ENCODE measurements at regions not wholly inside any gene's neighbourhood (a gene's known extent, or its start where the extent isn't known, plus 50 kb on each side); places are given as distances from the start of the nearest gene placed in this dataset.
"Not testable (repeated sequence)": the region's sequence is repeated elsewhere in the genome, so short reads cannot be mapped to it uniquely, and the experiment has no call there.

DNA sequence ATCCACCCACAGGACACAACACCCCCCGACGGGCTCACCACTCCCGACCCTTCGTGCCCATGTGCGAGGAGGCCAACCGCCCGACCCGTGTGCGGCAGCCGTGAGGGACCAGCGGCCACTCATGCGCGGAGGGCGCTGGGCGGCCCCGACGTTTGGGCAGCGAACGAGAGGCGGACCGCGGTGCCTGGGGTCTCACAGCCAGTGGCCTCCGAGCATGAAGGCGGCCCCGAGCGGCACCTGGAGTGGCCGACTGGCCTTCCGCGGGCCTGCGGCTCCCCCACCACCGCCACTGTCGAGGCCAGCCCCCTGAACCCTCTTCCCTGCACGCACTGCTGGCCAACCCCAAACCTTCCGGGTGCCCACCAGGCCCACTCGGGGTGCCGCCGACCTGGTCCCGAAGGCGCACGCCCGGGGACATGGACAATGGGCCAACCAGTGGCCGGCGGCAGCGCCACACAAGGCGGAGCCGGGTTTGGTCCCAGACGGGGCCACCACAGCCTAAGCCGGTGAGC lies 4274.9 kb upstream of the OR11H1 start:
- DNase-seq (ENCODE audit: low read depth) = no peak
- TF ChIP-seq, protein P1, sequence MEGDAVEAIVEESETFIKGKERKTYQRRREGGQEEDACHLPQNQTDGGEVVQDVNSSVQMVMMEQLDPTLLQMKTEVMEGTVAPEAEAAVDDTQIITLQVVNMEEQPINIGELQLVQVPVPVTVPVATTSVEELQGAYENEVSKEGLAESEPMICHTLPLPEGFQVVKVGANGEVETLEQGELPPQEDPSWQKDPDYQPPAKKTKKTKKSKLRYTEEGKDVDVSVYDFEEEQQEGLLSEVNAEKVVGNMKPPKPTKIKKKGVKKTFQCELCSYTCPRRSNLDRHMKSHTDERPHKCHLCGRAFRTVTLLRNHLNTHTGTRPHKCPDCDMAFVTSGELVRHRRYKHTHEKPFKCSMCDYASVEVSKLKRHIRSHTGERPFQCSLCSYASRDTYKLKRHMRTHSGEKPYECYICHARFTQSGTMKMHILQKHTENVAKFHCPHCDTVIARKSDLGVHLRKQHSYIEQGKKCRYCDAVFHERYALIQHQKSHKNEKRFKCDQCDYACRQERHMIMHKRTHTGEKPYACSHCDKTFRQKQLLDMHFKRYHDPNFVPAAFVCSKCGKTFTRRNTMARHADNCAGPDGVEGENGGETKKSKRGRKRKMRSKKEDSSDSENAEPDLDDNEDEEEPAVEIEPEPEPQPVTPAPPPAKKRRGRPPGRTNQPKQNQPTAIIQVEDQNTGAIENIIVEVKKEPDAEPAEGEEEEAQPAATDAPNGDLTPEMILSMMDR (IDR thresholded peaks at IDR 0.05; ENCODE audit: control insufficient read depth, extremely low read depth, insufficient read depth) = no peak

DNA sequence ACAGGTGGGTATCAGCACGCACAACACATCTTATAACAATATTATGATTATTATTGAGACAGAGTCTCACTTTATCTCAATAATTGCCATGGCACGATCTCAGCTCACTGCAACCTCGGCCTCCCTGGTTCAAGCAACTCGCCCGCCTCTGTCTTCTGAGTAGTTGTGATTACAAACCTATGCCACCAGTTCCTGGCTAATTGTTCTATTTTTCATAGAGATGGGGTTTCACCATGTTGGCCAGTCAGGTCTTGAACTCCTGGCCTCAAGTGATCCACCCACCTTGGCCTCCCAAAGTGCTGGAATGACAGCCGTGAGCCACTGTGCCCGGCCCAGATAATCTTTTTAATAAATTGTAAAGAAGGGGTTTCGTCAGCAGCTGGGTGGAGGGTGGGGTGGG lies 4257.0 kb upstream of the OR11H1 start:
- not testable (repeated sequence) for DNase-seq (ENCODE audit: low read depth); H3K4me3 ChIP-seq (ENCODE audit: low read depth, low read length)

More for the DNA sequence above, 4274.9 kb upstream of the OR11H1 start:
- no peak overlapping the region for H3K4me3 ChIP-seq (ENCODE audit: low read depth, low read length)

DNA sequence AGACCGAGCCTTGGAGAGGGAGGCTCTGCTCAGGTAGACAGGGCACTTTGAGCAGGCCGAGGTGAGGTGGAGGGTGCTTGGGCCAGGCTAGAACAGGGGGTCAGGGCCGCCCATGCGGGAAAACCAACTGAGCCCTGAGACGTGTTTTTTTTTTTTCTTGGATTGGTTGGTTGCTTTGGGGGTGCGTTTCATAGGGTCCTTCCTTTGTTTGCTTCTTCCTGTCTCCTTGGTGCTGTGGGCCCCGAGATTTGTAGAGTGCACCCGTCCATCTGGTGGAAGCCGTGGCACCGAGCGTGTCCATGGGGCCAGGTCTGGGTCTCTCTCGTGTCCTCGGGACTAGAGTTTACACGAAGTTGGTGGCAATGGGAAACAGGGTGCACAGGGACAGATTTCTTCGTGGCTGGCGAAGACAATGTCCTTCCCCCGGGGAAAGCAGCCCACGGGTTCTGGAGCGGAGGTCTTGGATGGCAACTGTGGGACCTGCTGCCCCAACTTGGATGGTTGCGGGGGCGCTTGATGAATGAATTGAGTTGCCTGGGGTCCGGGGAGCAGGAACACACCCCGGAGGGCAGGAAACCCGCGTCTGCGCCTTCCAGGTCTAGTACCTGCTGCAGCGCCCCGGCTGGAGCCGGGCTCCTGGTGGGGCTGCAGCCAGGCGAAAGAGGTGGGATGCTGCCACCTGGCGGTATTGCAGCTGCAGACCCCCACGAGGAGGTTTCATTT lies 4242.7 kb upstream of the OR11H1 start:
- TF ChIP-seq, protein P1 (IDR thresholded peaks at IDR 0.05; ENCODE audit: control insufficient read depth, extremely low read depth, insufficient read depth) = peak; percentile 77
- peak overlapping the region; percentile 28; the same call in 1 of the 2 replicates for H3K4me3 ChIP-seq (ENCODE audit: low read depth, low read length)
- DNase-seq (ENCODE audit: low read depth) = peak; percentile 28

DNA sequence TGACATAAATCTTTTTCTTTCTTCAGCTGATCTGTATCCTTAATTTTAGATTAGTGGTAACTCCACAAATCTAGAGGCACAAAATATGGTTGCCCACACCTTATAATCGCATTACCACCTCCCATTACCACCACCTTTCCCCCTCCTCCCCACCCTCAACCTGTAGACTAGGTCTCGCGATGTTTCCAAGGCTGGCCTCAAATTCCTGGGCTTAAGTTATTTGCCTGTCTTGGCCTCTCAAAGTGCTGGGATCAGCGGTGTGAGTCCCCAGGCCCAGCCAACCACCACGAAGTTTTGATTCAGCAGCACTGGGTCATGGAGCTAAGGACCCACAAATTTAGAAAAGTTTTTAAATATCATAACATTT lies 4242.2 kb upstream of the OR11H1 start:
- not testable (repeated sequence) for DNase-seq (ENCODE audit: low read depth)
- peak overlapping the region; percentile 28; the same call in 1 of the 2 replicates for H3K4me3 ChIP-seq (ENCODE audit: low read depth, low read length)

DNA sequence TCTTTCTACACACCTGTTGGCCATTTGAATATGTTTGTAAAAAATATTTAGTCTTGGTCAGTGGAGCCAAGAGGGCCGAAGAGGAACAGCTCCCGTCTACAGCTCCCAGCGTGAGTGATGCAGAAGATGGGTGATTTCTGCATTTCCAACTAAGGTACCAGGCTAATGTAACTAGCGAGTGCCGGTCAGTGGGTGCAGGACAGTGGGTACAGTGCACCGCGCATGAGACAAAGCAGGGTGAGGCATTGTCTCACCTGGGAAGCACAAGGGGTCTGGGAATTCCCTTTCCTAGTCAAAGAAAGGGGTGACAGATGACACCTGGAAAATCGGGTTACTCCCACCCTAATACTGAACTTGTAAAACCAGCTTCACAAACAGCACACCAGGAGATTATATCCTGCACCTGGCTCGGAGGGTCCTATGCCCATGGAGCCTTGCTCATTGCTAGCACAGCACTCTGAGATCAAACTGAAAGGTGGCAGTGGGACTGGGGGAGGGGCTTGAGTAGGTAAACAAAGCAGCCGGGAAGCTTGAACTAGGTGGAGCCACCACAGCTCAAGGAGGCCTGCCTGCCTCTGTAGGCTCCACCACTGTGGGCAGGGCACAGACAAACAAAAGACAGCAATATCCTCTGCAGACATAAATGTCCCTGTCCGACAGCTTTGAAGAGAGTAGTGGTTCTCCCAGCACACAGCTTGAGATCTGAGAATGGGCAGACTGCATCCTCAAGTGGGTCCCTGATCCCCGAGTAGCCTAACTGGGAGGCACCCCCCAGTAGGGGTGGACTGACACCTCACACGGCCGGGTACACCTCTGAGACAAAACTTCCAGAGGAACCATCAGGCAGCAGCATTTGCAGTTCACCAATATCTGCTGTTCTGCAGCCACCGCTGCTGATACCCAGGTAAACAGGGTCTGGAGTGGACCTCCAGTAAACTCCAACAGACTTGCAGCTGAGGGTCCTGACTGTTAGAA lies 4239.5 kb upstream of the OR11H1 start:
- DNase-seq (ENCODE audit: low read depth); H3K4me3 ChIP-seq (ENCODE audit: low read depth, low read length): not testable (repeated sequence)

DNA sequence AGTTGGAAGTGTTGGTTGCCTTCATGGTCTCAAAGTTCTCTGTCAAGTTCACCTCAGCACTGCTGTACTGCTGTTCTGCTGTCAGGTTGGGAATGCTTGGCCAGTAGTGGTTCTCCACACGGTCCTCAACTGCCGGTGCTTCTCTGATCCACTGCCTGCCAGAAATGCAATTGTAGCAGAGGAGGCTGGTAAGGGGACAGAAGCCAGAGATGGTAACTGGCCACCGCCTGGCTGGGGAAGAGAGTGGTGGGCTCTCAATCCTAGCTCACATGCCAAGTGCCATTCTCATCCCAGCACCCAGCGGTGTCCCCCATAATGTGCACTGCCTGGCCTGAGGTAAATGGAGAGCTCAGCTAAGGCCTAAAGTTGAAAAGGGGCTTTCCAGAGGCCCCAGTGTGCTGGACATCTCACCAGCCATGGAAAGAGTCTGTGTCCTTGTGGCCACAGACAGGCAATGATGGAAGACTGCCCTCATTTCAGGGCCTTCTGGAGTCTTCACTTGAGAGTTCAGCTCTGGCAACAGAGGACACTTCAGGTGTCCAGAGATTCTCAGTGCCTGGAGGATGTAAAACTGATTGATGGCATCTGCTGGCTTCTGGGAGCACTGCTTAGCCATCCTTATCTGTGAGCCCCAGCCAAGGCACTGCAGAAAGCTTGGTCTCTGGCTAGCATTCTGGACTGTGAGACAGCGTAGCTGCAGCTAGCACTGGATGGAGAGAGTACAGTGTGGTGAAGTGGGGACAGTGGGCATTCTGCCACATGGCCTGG lies 4229.7 kb upstream of the OR11H1 start:
- not testable (repeated sequence) for H3K4me3 ChIP-seq (ENCODE audit: low read depth, low read length); DNase-seq (ENCODE audit: low read depth)

DNA sequence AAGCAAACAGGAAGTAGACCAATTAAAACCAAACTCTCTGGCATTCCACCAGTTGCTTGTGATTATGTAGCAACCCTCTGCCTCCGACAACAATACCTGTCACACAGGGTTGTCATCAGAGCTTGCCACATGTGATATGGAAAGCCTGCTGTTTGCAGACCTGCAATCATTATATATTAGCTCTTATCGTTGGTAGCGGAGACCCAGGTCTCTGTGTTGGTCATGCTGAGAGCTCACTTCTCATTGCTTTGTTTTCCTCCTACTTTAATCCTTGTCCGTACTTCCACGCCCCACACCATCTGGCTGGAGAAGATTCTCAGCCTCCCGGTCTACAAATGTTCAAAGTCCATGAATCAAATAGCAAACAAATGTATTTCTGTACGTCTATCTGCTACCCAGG lies 4225.6 kb upstream of the OR11H1 start:
- not testable (repeated sequence) for H3K4me3 ChIP-seq (ENCODE audit: low read depth, low read length)
- DNase-seq (ENCODE audit: low read depth) = peak; percentile 25

DNA sequence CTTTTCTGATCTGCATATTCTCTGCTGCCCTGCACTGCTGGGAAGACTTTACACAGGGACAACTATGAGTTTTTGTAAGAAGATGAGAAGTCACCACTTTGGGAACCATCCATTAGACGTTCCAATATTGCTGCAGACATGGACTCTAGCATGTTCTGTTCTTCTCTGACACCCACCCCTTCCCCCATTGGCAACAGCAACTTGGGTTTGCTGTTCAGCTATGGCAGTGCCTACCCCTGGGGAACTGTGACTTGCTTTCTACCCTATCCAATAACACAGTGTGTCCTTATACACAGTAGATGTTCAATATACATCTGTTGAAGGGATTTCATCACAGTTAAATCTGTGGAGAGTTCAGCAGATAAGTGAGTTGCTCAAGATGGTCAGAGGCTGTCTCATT lies 4225.1 kb upstream of the OR11H1 start:
- not testable (repeated sequence) for H3K4me3 ChIP-seq (ENCODE audit: low read depth, low read length); DNase-seq (ENCODE audit: low read depth)

DNA sequence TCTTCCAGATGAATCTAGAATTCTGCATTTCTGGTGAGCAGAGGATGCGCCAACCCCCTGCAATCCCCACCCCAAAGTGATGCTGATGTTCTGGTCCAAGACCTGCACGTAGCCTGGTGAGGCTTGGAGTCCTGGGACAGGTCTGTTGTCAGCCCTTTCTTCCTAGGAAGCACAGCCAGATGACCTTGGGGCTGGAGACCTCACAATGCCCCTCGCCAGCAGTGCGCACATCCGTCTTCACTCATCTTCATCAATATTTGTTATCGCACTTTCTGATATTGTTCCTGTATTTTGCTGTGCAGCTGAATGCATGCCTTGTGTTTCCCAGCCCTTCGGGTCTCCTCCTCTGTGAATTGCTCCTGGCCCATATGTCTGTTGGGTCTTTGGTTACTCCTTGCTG lies 4222.8 kb upstream of the OR11H1 start:
- not testable (repeated sequence) for H3K4me3 ChIP-seq (ENCODE audit: low read depth, low read length); DNase-seq (ENCODE audit: low read depth)

DNA sequence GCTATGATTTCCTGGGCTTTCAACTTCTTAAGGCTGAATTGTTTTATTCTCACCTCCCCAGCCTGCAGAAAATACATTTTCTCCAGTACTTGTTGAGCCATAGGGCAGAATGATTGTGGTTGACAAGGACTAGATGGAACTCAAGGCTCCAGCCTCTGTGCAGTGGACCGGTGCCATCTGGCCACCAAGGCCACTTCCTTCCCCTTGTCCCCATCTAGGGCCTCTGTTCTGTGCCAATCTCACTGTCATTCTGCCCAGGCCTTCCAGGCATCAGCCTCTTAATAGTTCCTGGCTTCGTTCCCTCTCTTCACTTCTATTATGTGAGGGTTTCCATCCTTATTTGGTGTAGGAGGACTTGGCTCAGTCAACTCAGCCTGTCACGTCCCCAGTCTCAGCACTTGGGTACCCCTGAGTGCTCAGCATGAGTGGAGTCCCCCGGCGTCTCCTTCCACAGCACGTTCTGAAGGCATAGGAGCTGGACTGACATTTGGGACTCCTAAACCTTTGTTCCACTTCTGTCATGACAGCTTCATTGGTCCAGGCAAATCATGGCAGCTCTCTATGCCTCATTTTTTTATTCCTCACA lies 4221.0 kb upstream of the OR11H1 start:
- DNase-seq (ENCODE audit: low read depth) = not testable (repeated sequence)

DNA sequence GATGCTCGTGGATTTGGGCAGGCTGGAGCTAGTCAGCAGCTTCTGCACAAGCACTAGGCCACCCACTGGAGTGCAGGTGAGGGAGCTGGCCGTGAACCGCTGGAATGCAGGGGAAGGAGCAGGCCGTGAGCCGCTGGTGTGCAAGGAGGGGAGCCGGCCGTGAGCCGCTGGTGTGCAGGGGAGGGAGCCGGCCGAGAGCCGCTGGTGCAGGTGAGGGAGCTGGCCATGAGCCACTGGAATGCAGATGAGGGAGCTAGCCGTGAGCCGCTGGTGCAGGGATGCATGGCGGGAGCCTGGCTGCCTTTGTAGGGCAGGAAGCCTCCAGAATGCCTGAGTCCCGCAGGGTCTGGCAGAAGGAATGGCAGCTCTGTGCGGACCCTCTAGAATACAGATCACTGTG lies 4220.0 kb upstream of the OR11H1 start:
- no peak for DNase-seq (ENCODE audit: low read depth)
- TF ChIP-seq, protein P1 (IDR thresholded peaks at IDR 0.05; ENCODE audit: control insufficient read depth, extremely low read depth, insufficient read depth) = no peak

More for the DNA sequence above, 4221.0 kb upstream of the OR11H1 start:
- not testable (repeated sequence) for H3K4me3 ChIP-seq (ENCODE audit: low read depth, low read length)

DNA sequence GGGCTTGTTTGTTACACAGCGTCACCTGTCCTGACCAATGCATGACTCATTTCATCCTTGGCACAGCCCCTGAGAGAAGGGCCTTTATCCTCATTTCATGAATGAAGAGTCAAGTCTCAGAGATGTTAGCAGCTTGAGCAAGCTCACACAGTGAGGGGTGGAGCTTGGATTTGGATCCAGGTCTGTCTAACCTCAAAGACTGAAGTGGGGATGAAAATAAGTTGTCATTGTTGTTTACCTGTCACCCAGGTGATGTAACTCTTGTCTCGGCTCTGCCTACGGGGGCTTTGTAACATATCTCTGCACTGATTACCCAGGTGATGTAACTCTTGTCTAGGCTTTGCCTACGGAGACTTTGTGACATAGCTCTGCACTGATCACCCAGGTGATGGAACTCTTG lies 4218.2 kb upstream of the OR11H1 start:
- H3K4me3 ChIP-seq (ENCODE audit: low read depth, low read length); DNase-seq (ENCODE audit: low read depth): not testable (repeated sequence)

More for the DNA sequence above, 4220.0 kb upstream of the OR11H1 start:
- no peak overlapping the region for H3K4me3 ChIP-seq (ENCODE audit: low read depth, low read length)

DNA sequence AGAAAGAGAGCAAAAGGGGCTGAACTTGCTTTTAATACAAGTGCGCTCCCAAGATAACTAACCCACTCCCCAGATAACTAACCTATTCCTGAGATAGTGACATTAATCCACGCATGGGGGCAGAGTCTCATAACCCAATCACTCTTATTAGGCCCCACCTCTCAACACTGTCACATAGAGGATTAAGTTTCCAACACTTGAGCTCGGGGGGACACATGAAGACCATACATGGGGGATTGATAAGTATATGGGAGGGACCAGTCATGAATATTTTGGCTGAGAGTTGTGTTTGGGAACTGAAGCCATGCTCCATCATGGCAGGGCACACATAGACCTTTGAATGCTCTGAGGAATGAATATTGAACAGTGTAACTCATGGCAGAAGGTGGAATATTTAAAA lies 4217.3 kb upstream of the OR11H1 start:
- not testable (repeated sequence) for H3K4me3 ChIP-seq (ENCODE audit: low read depth, low read length); DNase-seq (ENCODE audit: low read depth)

DNA sequence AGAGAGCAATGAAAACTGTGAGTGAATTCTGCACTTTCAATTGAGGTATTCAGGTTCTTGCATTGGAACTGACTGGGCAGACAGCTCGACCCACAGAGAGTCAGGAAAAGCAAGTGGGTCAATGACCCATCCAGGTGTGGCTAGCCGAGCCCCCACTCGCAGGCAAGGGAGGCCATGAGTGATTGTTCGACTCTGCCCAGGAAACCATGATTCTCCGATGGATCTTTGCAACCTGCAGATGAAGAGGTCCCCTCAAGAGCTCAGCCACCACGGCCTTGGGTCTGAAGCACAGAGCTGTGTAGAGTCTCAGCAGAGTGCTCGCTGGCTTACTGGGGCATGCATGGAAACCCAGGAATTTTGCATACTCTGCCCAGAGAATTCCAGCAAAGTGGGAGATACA lies 4215.4 kb upstream of the OR11H1 start:
- not testable (repeated sequence) for DNase-seq (ENCODE audit: low read depth); H3K4me3 ChIP-seq (ENCODE audit: low read depth, low read length)

Measured in LNCaP clone FGC (cell line).